Memory B cell (primary cell): ENCODE measurements at regions not wholly inside any gene's neighbourhood (a gene's known extent, or its start where the extent isn't known, plus 50 kb on each side); places are given as distances from the start of the nearest gene placed in this dataset.

Source experiments
- ATAC-seq: fragments of 150-1000 bp; cut with Tn5 transposase; 2 replicates; pipeline ENCODE4 v1.10.0; 2021; ENCODE audit warnings: low read depth, mild to moderate bottlenecking, moderate library complexity
- DNase-seq, 2 donors: peaks; one replicate each; pipeline ENCODE4 v3.0.0; 2022; ENCODE audit warnings: low spot score in 2 of 2
- H3K27ac Mint-ChIP-seq: one replicate; pipeline ENCODE4 v1.8.0; 2022; ENCODE audit warnings: mild to moderate bottlenecking, moderate library complexity, mixed read lengths
- H3K27me3 Mint-ChIP-seq: one replicate; pipeline ENCODE4 v1.8.0; 2022; ENCODE audit warnings: mixed read lengths
- H3K36me3 Mint-ChIP-seq: one replicate; pipeline ENCODE4 v1.8.0; 2022; ENCODE audit warnings: mild to moderate bottlenecking, mixed read lengths
- H3K4me1 Mint-ChIP-seq: one replicate; pipeline ENCODE4 v1.8.0; 2022; ENCODE audit warnings: mixed read lengths
- H3K4me3 Mint-ChIP-seq: one replicate; pipeline ENCODE4 v1.8.0; 2022; ENCODE audit warnings: mild to moderate bottlenecking, moderate library complexity, mixed read lengths
- H3K9me3 Mint-ChIP-seq: one replicate; pipeline ENCODE4 v1.8.0; 2022; ENCODE audit warnings: mixed read lengths

DNA sequence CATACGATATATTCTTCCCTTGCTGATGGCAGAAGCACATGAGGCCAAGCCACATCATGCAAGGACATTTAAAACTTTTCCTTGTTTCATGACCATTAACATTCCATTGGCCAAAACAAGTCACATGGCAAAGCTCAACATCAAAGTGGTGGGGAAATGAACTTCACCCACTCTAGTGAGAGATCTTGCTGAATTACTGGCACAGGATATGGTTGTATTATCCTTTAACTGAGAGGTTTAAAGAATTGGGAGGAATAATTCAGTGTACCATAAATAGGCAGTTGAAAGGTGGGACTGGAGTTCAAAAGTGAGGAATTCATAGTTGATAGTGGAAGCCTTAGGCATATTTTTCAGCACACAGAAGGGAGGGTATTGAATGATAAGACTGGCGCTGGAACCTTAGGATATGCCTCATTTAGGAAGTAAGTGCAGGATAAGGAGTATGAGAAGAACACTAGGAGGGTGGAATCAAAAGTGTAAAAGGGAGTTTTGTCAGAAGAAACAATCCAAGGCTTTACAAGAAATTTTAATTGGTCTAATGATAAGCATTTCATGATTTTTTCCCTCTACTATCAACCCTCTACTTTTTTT, 398.8 kb downstream of the C12orf75 start:
- no peak for ATAC-seq
- Mint-ChIP-seq H3K27ac (no peak overlapping the region), H3K36me3 (no peaks in the 10 kb centered on the region), H3K4me3 (no peak overlapping the region), H3K9me3 (peaks cover 2% of the 10 kb centered on the region), H3K27me3 (peaks cover 8% of the 10 kb centered on the region), H3K4me1 (no peaks in the 10 kb centered on the region)
- no peak for DNase-seq

DNA sequence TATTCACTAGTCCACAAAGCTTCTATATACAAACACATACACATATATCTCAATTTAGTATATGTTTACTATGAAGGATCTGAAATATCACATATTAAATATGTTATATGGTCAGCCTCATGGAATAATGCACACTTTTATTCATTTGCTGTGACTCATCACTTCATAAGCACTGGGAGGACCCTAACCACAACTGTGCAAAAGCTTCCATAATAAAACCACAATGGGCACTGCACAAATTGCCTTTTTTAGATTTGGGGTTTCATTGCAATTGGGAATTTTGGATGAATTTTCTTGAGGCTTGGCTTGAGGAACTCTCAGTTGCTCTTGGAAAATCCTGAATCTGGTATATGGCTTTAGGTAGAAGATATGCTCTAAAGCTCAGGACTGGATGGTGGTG, 399.4 kb downstream of the C12orf75 start:
- Mint-ChIP-seq H3K9me3 (peaks cover 2% of the 10 kb centered on the region), H3K27ac (no peak overlapping the region), H3K36me3 (no peaks in the 10 kb centered on the region), H3K4me3 (no peak overlapping the region), H3K4me1 (no peaks in the 10 kb centered on the region), H3K27me3 (peaks cover 8% of the 10 kb centered on the region)
- ATAC-seq (no peak), DNase-seq (no peak)

DNA sequence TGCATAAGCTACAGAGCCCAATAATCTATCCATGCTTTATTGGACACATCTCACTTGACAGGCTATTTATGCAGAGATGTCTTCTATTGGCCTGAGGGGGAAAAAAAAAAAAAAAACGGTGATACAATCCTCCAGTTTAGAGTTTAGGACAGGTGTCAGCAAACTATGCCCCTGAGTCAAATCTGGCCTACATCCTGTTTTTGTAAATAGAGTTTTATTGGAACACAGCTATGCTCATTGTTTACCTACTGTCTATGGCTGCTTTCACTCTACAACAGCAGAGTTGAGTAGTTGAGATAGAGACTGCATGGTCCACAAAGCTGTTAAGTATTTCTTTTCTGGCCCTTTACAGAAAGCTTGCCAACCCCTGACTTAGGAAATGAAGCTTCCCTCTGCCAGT, 403.1 kb downstream of the C12orf75 start:
- no peak overlapping the region for H3K4me3 Mint-ChIP-seq
- H3K4me1 Mint-ChIP-seq: no peaks in the 10 kb centered on the region
- no peak overlapping the region for H3K27ac Mint-ChIP-seq
- H3K36me3 Mint-ChIP-seq: no peaks in the 10 kb centered on the region
- ATAC-seq: no peak
- H3K27me3 Mint-ChIP-seq: peaks cover 8% of the 10 kb centered on the region
- no peak for DNase-seq
- peaks cover 2% of the 10 kb centered on the region for H3K9me3 Mint-ChIP-seq

DNA sequence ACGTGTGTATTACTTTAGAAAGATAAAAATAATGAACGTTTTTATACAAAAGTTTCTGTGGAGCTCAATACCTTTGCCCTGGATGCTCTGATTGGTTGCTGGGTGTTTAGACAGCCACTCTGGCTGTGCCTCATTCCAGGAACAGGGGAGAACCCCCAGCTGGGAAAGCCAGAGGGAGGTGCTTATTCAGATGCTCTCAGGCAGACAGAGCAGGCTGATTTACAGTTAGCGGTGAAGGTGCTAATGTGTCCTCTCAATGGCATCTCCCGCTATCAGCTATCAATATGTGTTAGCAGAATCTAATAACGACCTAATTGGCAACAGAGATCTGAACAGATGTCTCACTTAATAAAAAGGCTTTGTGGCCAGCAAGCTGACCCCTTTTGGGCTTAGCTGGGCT, 402.3 kb downstream of the NUAK1 start:
- Mint-ChIP-seq H3K4me1 (no peaks in the 10 kb centered on the region), H3K27me3 (peaks cover 3% of the 10 kb centered on the region), H3K4me3 (no peak overlapping the region), H3K9me3 (no peaks in the 10 kb centered on the region), H3K36me3 (no peaks in the 10 kb centered on the region), H3K27ac (no peak overlapping the region)
- no peak for DNase-seq
- ATAC-seq: no peak

DNA sequence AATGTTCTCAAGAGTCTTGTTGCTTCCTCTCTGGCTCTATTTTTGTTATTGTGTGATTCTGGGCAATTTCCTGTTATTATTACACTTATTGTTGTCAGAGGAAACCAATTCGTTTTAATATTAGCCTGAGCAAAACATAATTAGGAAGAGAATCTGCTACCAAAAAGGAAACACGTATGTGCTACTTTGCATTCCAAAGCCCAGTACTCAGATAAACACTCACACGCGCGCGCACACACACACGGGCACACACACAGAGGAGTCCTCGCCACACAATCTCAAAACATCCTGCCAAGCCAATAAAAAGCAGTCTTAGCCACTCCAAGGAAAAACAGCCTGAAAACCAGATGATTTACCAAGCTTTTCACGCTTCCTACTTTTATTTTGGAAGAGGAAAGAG, 400.7 kb downstream of the NUAK1 start:
- no peak for ATAC-seq
- no peak overlapping the region for H3K27ac Mint-ChIP-seq
- no peak overlapping the region for H3K4me3 Mint-ChIP-seq
- no peaks in the 10 kb centered on the region for H3K36me3 Mint-ChIP-seq
- DNase-seq: no peak
- H3K27me3 Mint-ChIP-seq: peaks cover 3% of the 10 kb centered on the region
- H3K4me1 Mint-ChIP-seq: no peaks in the 10 kb centered on the region
- no peaks in the 10 kb centered on the region for H3K9me3 Mint-ChIP-seq

DNA sequence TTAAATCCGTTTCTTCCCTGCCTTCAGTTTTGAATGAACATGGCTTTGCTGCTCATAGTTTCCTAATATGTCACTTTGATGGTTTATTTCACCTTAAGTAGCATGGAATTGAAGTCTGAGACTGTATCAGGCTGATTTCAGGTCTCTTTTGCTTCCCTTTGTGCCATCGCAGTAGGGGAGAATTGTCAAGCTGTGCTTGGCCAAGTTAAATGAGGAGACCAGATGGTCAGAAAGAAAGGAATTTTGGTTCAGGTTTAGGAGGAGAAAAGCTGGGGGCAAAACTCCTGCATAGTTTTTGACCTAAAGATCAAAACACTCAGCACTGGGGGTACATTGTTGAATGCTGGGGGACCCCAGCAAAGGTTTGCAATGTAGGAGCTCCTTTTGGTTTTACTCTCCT, 398.4 kb downstream of the NUAK1 start:
- DNase-seq (no peak), ATAC-seq (no peak)
- Mint-ChIP-seq H3K4me1 (no peaks in the 10 kb centered on the region), H3K36me3 (no peaks in the 10 kb centered on the region), H3K4me3 (no peak overlapping the region), H3K27me3 (peaks cover 3% of the 10 kb centered on the region), H3K27ac (no peak overlapping the region), H3K9me3 (no peaks in the 10 kb centered on the region)

DNA sequence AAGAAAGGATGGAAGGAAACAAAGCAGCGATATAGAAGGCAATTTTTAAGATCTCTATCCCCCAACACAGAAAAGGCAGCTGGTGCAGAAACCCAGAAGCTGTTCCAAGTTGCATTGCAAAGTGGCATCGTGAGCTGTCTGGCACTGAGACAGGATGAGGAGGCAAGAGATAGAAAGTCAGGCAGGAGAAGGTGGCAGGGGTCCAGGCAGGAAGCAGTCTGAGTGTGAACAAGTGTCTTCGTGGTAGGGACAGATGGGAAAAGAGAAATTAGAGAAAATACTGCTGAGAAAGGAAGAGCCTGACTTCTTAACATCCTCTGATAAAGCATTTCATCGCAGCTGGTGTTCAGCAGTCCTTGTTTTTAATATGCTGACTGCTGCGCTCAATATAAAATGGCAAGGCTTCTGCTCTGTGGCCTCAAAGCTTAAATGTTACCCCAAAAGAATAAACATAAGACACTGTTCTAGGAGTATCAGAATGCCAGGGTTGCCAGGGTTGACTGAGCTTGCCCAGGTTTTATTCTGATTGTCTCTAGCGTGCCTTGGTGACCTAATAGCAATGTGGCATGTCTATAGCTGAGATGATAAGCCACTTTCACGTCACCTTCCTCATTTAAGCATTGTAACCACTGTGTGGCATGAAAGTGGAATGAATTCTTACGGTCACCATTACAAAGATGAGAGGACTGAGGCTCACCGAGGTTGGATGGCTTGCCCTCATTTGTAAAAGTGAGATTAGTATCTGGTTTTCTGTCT, 397.6 kb downstream of the NUAK1 start:
- DNase-seq (no peak), ATAC-seq (no peak)
- no peak overlapping the region for H3K4me3 Mint-ChIP-seq
- no peaks in the 10 kb centered on the region for H3K9me3 Mint-ChIP-seq
- no peaks in the 10 kb centered on the region for H3K36me3 Mint-ChIP-seq
- H3K27me3 Mint-ChIP-seq: peaks cover 3% of the 10 kb centered on the region
- H3K4me1 Mint-ChIP-seq: no peaks in the 10 kb centered on the region
- no peak overlapping the region for H3K27ac Mint-ChIP-seq

DNA sequence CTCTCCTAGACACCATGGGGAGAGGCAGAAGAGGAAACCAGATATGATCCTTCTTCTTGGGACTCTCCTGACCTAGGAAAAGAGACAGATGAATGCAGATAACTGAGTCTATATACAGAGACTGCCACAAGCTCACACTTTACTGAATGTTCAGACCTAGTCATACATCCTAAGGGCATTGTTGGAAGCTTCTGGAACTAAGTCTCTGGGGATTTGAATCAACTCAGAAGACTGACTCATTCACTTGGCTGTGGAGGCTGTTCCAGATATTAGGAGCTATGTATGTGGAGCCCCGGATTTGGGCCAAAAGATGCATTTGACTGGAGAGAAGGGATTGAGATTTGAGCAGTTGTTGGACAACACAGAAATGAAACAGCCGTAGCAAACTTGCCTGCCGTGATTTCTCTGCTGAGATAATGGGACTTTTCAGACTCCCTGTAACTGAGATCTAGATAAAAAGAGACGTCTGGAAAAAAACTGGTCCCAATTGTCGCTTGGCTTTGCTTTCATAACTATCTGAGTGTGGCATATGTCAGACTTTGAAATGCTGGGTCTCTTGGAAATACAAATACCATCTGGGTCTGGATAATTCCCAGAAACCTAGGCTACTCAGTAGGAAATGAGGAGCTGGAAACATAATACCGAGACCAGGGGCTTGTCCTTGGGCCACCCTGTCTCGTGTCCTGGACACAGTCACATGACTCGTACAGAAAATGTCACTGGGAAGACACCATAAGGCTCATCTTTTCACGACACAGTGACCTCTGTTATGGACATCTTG, 396.8 kb downstream of the NUAK1 start:
- H3K4me1 Mint-ChIP-seq: no peaks in the 10 kb centered on the region
- ATAC-seq: no peak

DNA sequence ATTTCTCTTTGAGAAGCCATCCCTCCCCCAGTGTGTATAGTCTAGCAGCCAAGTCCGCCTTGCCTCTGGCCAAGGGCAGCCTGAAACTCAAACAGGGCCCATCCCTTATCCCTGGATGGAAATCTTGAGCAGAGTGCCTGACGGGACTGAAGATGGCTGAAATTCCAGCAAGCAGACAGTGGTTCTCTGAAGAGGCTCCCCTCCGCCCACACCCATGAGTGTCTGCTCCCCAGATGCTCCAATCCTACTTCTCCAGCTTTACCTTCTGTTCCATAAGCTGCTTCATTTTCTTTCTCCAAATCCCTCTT, 396.2 kb downstream of the NUAK1 start:
- Mint-ChIP-seq H3K4me3 (no peak overlapping the region), H3K27me3 (peaks cover 3% of the 10 kb centered on the region), H3K9me3 (no peaks in the 10 kb centered on the region), H3K27ac (no peak overlapping the region), H3K4me1 (no peaks in the 10 kb centered on the region), H3K36me3 (no peaks in the 10 kb centered on the region)
- ATAC-seq: no peak
- DNase-seq: no peak

More for the DNA sequence above, 396.8 kb downstream of the NUAK1 start:
- DNase-seq: no peak
- peaks cover 3% of the 10 kb centered on the region for H3K27me3 Mint-ChIP-seq
- no peak overlapping the region for H3K27ac Mint-ChIP-seq
- no peaks in the 10 kb centered on the region for H3K9me3 Mint-ChIP-seq
- H3K36me3 Mint-ChIP-seq: no peaks in the 10 kb centered on the region
- H3K4me3 Mint-ChIP-seq: no peak overlapping the region

DNA sequence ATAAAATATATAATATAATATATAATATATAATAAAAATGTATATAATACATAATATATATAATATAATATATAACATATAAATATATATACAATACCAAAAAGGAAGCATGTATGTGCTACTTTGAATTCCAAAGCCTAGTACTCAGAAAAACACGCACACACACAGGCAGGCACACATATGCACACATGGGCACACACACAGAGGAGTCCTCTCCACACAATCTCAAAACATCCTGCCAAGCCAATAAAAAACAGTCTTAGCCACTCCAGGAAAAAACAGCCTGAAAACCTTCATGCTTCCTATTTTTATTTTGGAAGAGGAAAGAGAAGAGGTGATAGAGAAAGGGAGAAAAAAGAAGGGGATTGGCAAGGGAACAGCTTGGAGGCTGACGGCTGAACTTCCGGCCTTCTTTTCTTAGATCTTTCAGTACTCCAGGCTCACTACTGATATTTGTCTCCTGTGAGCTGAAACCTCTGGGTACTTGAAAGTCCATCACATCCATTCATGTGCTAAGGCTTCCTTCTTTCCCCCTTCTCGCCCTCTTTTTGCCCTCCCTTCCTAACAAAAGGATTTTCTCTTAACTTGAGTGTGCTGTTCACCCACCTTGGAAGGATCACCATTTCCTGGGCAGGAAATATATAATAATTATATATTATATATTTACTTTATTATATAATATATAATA, 394.2 kb downstream of the NUAK1 start:
- Mint-ChIP-seq H3K27me3 (peaks cover 3% of the 10 kb centered on the region), H3K27ac (no peak overlapping the region), H3K36me3 (no peaks in the 10 kb centered on the region), H3K9me3 (no peaks in the 10 kb centered on the region), H3K4me3 (no peak overlapping the region), H3K4me1 (no peaks in the 10 kb centered on the region)
- ATAC-seq (no peak), DNase-seq (no peak)

DNA sequence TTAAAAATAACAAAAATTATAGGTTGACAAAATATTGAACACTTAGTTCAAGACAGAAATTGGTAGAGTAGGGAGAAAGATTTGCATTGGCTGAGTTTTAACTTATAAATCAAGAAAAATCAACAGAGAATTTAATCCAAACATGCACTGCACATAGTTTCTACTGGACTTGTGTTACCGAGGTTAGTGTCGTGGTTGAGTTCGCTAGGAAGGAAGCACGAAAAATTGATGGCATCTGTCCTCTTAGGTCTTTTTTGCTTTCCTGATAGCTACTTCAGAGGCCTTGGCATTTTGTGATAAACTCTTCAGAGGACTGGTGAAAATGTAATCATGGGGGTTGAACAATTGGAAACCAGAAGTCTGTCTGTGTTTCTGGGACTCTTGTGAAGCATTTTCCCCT, 392.9 kb downstream of the NUAK1 start:
- Mint-ChIP-seq H3K27me3 (peaks cover 3% of the 10 kb centered on the region), H3K27ac (no peak overlapping the region), H3K9me3 (no peaks in the 10 kb centered on the region), H3K4me1 (no peaks in the 10 kb centered on the region), H3K36me3 (no peaks in the 10 kb centered on the region), H3K4me3 (no peak overlapping the region)
- no peak for ATAC-seq
- DNase-seq: no peak

DNA sequence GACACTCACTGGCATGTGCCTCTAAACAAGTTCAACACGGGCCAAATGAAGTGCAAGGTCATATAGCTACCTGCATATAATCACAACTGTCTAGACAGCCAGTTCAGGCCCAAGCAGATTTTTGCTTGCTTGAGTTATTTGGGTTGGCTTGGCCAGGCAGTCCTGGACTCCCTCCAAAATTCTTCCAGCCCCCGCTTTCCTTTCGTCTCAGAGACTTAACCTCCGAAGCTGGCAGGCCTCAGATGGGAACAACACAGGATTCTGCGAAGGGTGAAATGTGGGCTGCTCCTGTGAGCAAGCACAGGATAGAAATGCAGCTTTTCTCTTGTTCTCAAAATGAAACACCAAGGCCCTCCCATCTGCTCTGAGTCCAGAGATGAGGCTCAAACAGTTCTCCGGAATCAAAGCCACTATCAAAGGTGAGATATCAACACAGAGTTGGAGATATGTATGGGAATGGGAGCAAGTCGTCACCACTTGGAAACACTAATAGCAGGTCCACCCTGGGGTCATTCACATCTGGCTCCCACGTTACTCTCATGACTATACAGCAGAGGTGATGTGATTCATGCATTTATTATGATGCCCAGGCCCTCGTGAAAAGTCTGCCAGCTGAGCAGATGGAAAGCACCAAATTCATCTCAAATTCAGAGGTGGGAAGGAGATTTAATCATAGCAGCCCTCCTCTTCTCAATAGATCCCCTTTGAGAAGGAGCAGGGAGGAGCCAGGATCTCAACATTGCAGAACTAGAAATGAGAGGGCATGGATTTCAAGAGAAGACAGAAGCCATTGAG, 389.8 kb downstream of the NUAK1 start:
- H3K27me3 Mint-ChIP-seq: no peaks in the 10 kb centered on the region

DNA sequence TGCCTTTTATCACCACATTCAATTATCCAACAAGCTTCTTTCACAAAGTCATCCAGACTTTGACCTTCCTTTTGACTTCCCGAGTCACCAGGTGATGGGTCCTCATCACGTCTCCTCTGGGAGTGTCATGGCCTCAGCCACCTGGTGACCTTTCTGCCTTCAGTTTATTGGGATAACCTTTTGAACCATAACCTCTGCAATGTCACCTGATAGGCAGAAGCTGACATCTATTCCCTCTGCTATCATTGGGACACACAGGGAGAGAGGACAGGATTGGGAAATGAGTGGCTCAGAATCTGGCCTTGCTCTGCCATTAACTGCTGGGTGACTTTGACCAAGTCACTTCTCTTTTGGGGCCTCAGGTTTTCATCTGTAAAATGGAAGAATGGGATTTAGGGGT, 388.7 kb downstream of the NUAK1 start:
- DNase-seq: no peak
- Mint-ChIP-seq H3K9me3 (no peaks in the 10 kb centered on the region), H3K27me3 (no peaks in the 10 kb centered on the region), H3K36me3 (no peaks in the 10 kb centered on the region), H3K4me1 (no peaks in the 10 kb centered on the region), H3K27ac (no peak overlapping the region), H3K4me3 (no peak overlapping the region)
- no peak for ATAC-seq

More for the DNA sequence above, 389.8 kb downstream of the NUAK1 start:
- ATAC-seq (no peak), DNase-seq (no peak)
- H3K4me1 Mint-ChIP-seq: no peaks in the 10 kb centered on the region
- no peak overlapping the region for H3K27ac Mint-ChIP-seq
- H3K9me3 Mint-ChIP-seq: no peaks in the 10 kb centered on the region
- H3K36me3 Mint-ChIP-seq: no peaks in the 10 kb centered on the region
- H3K4me3 Mint-ChIP-seq: no peak overlapping the region
